ENCODE measurements at regions not wholly inside any gene's neighbourhood (a gene's known extent, or its start where the extent isn't known, plus 50 kb on each side); places are given as distances from the start of the nearest gene placed in this dataset.

- Mint-ChIP-seq H3K4me1 (ENCODE audit: unreplicated experiment) (peaks cover 6% of the 10 kb centered on the region), H3K27me3 (ENCODE audit: unreplicated experiment) (no peaks in the 10 kb centered on the region), H3K36me3 (ENCODE audit: low read depth, unreplicated experiment) (no peaks in the 10 kb centered on the region), H3K9me3 (ENCODE audit: unreplicated experiment) (no peaks in the 10 kb centered on the region), H3K4me3 (ENCODE audit: unreplicated experiment) (no peak overlapping the region), H3K27ac (ENCODE audit: unreplicated experiment) (no peak overlapping the region)
- no peak for DNase-seq (ENCODE audit: low spot score)
- TF ChIP-seq, protein P1, sequence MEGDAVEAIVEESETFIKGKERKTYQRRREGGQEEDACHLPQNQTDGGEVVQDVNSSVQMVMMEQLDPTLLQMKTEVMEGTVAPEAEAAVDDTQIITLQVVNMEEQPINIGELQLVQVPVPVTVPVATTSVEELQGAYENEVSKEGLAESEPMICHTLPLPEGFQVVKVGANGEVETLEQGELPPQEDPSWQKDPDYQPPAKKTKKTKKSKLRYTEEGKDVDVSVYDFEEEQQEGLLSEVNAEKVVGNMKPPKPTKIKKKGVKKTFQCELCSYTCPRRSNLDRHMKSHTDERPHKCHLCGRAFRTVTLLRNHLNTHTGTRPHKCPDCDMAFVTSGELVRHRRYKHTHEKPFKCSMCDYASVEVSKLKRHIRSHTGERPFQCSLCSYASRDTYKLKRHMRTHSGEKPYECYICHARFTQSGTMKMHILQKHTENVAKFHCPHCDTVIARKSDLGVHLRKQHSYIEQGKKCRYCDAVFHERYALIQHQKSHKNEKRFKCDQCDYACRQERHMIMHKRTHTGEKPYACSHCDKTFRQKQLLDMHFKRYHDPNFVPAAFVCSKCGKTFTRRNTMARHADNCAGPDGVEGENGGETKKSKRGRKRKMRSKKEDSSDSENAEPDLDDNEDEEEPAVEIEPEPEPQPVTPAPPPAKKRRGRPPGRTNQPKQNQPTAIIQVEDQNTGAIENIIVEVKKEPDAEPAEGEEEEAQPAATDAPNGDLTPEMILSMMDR (IDR thresholded peaks at IDR 0.05; ENCODE audit: unreplicated experiment), result no peak
Measured at GRCh38 chr4:107314156-107314555, 278.0 kb upstream of the DKK2 start.

- no peak for DNase-seq (ENCODE audit: low spot score)
Measured at GRCh38 chr4:107312366-107312765, 276.3 kb upstream of the DKK2 start.

GRCh38 chr4:107304699-107305286 lies 268.7 kb upstream of the DKK2 start:
- TF ChIP-seq, protein P1 (IDR thresholded peaks at IDR 0.05; ENCODE audit: unreplicated experiment), result no peak
- H3K27ac Mint-ChIP-seq (ENCODE audit: unreplicated experiment), result no peak overlapping the region
- H3K27me3 Mint-ChIP-seq (ENCODE audit: unreplicated experiment), result no peaks in the 10 kb centered on the region
- H3K36me3 Mint-ChIP-seq (ENCODE audit: low read depth, unreplicated experiment), result no peaks in the 10 kb centered on the region
- no peaks in the 10 kb centered on the region for H3K4me1 Mint-ChIP-seq (ENCODE audit: unreplicated experiment)
- H3K4me3 Mint-ChIP-seq (ENCODE audit: unreplicated experiment), result no peak overlapping the region
- H3K9me3 Mint-ChIP-seq (ENCODE audit: unreplicated experiment), result no peaks in the 10 kb centered on the region
- DNase-seq (ENCODE audit: low spot score), result no peak

More at GRCh38 chr4:107312366-107312765, 276.3 kb upstream of the DKK2 start:
- Mint-ChIP-seq H3K27me3 (ENCODE audit: unreplicated experiment) (no peaks in the 10 kb centered on the region), H3K4me3 (ENCODE audit: unreplicated experiment) (no peak overlapping the region), H3K9me3 (ENCODE audit: unreplicated experiment) (no peaks in the 10 kb centered on the region), H3K4me1 (ENCODE audit: unreplicated experiment) (no peaks in the 10 kb centered on the region), H3K36me3 (ENCODE audit: low read depth, unreplicated experiment) (no peaks in the 10 kb centered on the region), H3K27ac (ENCODE audit: unreplicated experiment) (no peak overlapping the region)
- TF ChIP-seq, protein P1 (IDR thresholded peaks at IDR 0.05; ENCODE audit: unreplicated experiment), result no peak

- Mint-ChIP-seq H3K9me3 (ENCODE audit: unreplicated experiment) (peaks cover 4% of the 10 kb centered on the region), H3K36me3 (ENCODE audit: low read depth, unreplicated experiment) (peaks cover 4% of the 10 kb centered on the region), H3K4me1 (ENCODE audit: unreplicated experiment) (no peaks in the 10 kb centered on the region), H3K27ac (ENCODE audit: unreplicated experiment) (no peak overlapping the region), H3K27me3 (ENCODE audit: unreplicated experiment) (no peaks in the 10 kb centered on the region), H3K4me3 (ENCODE audit: unreplicated experiment) (no peak overlapping the region)
- DNase-seq (ENCODE audit: low spot score), result no peak
- TF ChIP-seq, protein P1 (IDR thresholded peaks at IDR 0.05; ENCODE audit: unreplicated experiment), result no peak
Measured at GRCh38 chr4:107299646-107300045, 263.5 kb upstream of the DKK2 start.

DNA sequence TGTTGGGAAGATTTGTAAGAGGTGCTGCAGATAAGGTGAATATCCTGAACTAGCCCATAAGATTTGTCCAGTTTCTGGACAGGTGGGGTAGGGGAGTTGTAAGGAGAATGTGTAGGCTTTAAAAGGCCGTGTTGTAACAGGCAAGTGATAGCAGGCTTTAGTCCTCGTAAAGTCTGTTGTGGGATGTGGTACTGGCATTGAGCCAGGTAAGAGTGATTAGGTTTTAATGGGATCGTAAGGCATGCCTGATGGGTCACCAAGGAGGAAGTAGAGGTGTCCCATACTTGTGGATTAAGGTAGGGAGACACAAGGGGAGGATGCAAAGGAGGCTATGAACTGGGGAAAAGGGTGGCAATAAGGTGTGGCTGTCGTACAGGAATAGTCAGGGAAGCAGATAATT lies 256.9 kb upstream of the DKK2 start:
- Mint-ChIP-seq H3K4me3 (ENCODE audit: unreplicated experiment) (no peak overlapping the region), H3K36me3 (ENCODE audit: low read depth, unreplicated experiment) (peaks cover 20% of the 10 kb centered on the region), H3K4me1 (ENCODE audit: unreplicated experiment) (no peaks in the 10 kb centered on the region), H3K27me3 (ENCODE audit: unreplicated experiment) (peaks cover 2% of the 10 kb centered on the region), H3K9me3 (ENCODE audit: unreplicated experiment) (peaks cover 13% of the 10 kb centered on the region), H3K27ac (ENCODE audit: unreplicated experiment) (no peak overlapping the region)
- DNase-seq (ENCODE audit: low spot score), result no peak
- TF ChIP-seq, protein P1 (IDR thresholded peaks at IDR 0.05; ENCODE audit: unreplicated experiment), result no peak

All from endothelial cell (in vitro differentiated cells).